HG02571 (cell line): ENCODE measurements at regions not wholly inside any gene's neighbourhood (a gene's known extent, or its start where the extent isn't known, plus 50 kb on each side); places are given as distances from the start of the nearest gene placed in this dataset.
"Not testable (repeated sequence)": the region's sequence is repeated elsewhere in the genome, so short reads cannot be mapped to it uniquely, and the experiment has no call there.

ENCODE experiments used
- ATAC-seq: cut with Tn5 transposase; IDR thresholded peaks from one replicate; pipeline ENCODE4 v1.9.1; 2021; ENCODE audit warnings: mild to moderate bottlenecking, moderate library complexity; ENCODE audit not compliant: unreplicated experiment

DNA sequence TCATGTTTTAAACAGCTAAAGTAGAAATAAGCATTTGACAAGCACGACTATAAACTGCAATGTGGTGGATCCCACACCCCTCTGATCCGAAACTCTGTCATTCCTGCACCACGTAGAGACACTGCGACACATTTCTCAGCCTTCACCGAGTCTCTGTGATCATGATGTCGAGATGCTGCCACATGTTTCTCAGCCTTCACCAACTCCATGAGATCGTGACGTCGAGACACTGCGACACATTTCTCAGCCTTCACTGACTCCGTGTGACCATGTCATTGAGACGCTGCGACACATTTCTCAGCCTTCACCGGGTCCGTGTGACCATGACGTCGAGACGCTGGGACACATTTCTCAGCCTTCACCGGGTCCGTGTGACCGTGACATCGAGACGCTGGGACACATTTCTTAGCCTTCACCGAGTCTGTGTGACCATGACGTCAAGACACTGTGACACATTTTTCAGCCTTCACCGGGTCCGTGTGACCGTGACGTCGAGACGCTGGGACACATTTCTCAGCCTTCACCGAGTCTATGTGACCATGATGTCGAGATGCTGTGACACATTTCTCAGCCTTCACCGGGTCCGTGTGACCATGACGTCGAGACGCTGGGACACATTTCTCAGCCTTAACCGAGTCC lies 143.0 kb downstream of the TTLL2 start:
- ATAC-seq = no peak

DNA sequence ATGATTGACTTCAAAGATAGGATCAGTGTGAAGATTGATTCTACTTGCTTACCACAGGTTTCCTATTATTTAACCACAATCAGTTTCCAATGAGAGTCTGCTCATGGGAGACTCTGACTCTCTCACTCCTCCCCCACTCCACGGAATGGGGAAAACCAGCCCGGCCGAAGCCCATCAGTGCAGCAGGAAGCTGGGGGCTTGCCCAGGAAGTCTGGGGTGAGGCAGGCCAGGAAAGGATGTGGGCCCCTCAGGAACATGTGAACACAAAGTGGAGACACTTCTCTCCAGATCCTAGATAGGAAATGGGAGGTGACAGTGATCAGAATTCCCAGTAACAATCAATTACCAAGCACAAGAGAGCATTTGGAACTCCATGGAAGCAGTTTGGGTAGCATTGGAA lies 144.2 kb downstream of the TTLL2 start:
- no peak for ATAC-seq

DNA sequence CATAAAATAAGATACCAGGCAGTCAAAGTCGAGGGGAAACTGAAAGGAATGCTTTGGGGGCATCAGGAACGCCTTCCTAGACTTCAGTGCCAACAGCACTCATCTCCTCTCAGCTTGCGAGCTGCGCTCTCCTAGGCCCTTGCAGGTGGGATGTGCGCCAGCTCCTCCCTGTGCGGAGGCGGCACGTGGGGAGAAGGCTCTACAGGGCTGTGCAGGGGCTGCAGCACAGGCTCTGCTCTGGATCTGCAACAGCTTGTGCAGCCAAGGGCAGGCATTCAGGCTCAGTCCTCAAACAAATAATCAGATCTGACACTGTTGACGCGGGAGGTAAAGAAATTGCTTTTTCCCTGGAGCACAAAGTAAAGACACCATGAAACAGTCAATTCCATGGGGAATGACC lies 144.8 kb downstream of the TTLL2 start:
- ATAC-seq = no peak

DNA sequence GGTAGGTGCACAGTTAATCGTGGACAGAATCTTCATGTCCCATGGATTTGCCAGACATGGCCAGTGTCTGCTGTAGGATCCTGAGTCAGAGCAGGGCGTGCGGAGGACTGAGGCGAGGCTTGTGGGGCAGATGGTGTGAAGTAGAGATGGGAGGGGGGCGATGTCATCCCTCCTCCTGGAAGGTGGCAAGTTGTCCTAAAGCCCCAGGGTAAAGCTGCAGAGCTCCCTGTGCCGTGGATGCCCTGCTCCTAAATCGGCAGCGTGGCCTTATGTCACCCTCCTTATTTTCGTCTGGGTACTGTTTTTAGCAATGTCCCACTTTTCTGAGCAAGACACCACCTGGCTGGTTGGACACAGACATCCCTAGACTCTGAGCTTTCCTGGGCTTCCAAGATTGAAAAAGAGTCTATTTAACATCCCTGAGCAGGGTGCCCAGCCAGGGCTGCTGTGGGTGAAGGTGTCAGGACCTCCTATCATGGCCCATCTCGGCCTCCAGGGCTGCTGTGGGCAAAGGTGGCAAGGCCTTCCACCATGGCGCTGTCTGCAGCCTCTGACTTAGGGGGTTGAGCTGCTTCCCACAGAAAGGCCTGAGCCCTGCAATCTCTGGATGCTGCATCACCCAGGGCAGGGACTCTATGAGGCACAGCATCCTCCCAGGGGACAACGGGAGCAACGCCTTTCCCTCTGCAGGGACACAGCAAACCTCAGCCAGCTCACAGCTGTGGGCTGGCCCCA lies 145.4 kb downstream of the TTLL2 start:
- ATAC-seq = no peak

DNA sequence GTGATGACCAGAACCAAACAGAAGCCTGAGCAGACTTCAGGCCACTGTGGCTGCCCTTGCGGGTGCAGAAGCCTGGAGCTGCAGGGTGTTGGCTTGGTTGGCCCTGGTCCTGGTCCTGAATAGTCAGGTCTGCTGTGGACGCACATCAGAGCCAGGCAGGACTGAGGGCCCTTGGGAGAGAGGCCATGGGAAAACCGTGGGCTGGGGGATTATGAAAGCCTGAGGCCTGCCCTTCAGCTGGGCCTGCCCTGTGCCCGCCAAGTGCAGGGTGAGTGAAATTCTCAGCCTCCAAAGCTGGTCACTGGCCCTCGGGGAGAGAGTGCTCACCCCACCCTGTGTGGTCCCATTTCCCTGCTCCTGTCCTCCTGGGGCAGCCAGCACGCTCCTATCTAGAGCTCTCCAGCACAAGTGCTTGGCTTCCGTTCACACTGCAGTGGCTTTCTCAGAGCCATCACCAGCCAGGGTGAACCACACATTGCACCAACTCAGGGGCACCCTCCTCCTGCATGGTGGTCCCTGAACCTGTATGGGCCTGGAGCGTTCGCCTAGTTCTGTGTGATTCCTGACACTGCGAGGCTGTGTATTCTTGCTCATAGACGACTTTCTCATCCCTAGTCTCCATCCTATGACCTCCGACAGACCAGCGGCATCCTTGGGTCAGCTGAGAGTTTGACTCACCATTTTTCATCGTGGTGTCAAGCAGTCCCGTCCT lies 146.1 kb downstream of the TTLL2 start:
- no peak for ATAC-seq

DNA sequence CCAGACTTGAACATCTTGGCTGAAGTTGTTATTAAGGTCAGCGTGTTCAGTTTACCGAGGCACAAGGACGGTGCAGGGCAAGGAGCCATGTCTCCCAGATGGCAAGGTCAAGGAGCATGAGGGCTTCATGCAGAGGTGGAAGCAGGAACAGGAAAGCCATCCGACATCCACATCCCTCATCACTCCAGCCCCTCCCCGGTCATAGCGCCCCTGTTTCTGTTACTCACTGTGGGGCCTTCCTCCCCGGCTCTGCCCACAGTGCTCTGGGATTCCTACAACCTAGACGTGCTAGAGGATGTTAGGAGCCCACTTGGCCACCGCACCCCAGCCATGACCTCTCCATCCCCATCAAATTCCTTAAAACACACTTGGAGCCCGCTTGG lies 146.7 kb downstream of the TTLL2 start:
- ATAC-seq = no peak

DNA sequence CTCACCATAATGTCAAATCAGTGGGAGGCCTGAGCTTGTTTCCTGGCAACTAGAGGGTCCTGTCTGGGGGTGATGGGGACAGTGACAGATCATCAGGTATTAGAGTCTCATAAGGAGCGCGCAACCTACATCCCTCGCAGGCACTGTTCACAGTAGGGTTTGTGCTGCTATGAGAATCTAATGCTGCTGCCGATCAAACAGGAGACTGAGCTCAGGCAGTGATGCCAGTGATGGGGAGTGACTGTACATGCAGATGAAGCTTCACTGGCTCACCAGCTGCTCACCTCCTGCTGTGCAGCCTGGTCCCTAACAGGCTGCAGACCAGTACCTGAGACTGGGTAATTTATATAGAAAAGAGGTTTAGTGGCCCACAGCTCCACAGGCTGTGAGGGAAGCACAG lies 147.3 kb downstream of the TTLL2 start:
- no peak for ATAC-seq

DNA sequence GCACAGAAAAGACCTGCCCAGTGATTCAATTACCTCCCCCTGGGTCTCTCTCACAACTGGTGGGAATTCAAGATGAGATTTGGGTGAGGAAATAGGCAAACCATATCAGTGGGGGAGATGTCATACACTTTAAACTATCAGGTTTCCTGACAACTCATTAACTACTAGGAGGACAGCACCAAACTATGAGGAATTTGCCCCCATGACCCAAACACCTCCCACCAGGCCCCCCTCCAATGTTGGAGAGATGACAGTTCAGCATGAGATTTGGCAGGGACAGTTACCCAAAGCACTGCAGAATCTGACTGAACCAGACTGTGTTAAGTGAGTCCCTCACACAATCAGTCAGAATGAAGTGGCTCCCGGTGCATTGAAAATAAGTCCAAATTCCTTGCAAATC lies 148.0 kb downstream of the TTLL2 start:
- no peak for ATAC-seq

GRCh38 chr6:167474171-167474570 lies 149.3 kb downstream of the TTLL2 start:
- ATAC-seq = no peak

DNA sequence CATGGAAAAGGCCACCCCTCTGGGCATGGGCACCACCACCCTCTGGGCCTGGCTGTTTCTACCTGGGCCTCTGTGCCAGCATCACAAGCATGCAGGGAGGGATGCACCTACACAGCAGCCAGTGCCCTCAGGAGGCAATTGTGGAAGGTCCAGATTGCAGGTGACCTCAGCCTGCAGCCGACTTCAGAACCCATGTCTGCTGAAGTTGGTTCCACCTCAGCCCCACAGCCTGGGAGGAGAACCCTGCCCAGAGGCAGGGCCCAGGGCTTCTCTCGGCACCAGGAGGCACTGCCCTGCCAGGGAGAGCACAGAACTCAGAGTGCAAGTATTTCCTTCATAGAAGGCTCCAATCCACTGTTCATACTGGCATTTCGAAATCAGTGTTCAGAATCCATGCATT lies 149.8 kb downstream of the TTLL2 start:
- no peak for ATAC-seq

GRCh38 chr6:167475947-167476346 lies 151.1 kb downstream of the TTLL2 start:
- no peak for ATAC-seq

DNA sequence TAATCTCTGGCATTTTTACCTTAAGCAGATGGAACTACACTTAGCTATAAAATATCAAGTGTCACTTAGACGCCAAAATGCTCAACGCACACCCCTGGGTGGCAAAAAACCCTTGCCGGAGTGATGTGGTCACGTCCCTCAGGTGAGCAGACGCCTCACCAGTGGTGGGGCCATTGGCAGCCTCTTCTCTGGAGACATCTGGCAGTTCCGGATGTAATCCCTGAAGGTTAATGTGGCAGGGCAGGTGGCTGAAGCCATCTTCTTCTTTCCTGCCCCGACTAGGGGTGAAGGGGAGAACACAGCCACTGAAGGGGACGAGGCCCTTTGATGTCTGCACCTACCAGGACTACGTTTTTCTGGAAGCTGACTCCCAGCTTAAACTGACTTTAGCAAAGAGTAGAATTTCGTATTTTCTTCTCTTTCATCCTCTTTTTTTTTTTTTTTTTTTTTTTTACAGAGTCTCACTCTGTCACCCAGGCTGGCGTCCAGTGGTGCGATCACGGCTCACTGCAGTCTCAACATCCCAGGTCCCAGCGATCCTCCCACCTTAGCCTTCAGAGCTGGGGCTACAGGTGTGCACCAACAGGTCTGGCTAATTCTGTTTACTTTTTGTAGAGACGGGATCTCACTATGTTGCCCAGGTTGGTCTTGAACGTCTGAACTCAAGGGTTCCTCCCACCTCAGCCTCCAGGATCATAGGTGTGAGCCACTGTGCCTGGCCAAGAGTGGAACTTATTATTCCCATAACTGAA lies 152.1 kb downstream of the TTLL2 start:
- no peak for ATAC-seq

- ATAC-seq = no peak
Observed at GRCh38 chr6:167477688-167478087, 152.8 kb downstream of the TTLL2 start.

GRCh38 chr6:167479301-167479700 lies 154.4 kb downstream of the TTLL2 start:
- ATAC-seq = no peak

DNA sequence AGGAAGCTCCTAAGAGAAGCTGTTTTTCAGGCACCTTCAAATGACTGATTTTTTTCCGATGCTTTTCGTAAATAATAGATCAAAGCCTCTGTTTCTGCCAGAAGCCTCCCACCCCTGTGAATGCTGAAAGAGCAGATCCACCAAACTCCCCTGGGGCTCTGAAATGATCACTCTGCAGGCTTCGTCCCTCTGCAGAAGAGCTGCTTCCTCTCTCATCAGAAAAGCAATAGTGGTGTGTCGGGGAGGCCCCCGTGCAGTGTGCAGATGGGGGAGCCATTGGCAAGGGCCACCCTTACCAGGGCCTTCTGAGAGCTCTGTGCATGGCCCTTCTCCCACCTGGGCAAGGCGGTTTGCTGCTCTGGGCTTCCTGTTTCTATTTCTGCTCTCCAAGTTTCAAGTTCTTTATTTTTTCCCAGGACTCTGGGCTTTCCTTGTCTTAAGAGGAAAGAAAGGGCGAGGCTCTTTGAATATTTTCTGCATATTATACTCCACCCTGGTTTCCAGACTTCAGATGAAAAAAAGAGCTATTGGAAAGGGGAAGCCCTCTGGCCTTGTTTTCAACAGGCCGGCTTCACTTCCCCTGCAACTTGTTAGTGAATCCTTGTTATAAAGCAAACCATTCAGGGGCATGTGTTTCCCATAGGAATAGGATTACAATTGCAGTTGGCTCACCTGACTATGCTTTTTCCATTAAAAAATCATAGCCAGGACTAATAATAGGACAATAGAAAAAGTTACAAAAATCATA lies 155.2 kb downstream of the TTLL2 start:
- ATAC-seq = no peak

DNA sequence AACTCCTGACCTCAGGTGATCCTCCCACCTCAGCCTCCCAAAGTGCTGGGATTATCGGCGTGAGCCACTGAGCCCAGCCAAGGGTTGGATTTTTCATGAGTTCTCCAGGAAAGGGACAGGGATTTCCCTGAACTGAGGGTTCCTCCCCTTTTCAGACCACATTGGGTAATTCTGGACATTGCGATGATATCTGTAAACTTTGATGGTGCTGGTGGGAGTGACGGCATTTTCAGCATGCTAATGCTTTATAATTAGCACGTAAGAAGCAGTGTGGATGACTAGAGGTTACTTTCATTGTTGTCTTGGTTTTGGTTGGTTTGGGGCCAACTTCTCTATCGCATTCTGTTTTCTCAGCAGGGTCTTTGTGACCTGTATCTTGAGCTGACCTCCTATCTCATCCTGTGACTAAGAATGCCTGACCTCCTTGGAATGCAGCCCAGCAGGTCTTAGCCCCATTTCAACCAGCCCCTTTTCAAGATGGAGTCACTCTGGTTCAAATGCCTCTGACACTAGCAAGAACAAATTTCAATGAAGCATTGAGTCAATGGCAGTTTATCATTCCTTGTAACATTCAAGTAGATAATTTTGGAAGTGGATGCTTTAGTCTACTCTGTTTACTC lies 156.5 kb downstream of the TTLL2 start:
- ATAC-seq = no peak

GRCh38 chr6:167482801-167483200 lies 157.9 kb downstream of the TTLL2 start:
- ATAC-seq = not testable (repeated sequence)

GRCh38 chr6:167485186-167485978 lies 160.5 kb downstream of the TTLL2 start:
- no peak for ATAC-seq
